22Rv1 (cell line): ENCODE measurements at regions not wholly inside any gene's neighbourhood (a gene's known extent, or its start where the extent isn't known, plus 50 kb on each side); places are given as distances from the start of the nearest gene placed in this dataset.

ENCODE experiments used
- CTCF ChIP-seq: fragments of 450-650 bp; IDR thresholded peaks from 2 replicates; pipeline ENCODE4 v1.5.1; 2017; ENCODE audit warnings: mild to moderate bottlenecking
- ZFX ChIP-seq: fragments of 450-650 bp; IDR thresholded peaks from 2 replicates; pipeline ENCODE4 v1.6.1; 2017; ENCODE audit warnings: antibody characterized with exemption, borderline replicate concordance

DNA sequence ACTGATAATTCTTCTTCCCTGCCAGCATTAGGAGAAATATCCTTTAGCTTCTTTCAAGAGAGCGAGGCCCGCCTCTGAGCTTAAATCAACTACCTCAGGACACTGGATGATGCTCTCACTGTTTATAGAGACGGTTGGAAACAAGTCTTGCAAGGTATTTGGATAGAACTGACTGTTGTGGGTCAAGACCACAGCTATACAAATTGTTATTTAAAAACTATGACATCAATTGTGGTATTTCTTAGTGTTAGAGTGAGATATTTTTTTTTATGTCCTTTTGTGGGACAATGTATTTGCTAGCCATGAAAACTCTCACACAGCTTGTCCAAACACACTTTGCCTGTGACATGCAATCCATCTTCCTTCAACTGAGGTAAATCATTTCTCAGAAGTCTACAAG, 136.3 kb upstream of the PHACTR1 start:
- no peak for TF ChIP-seq CTCF
- TF ChIP-seq ZFX: no peak
